GM21447 (cell line): ENCODE measurements at regions not wholly inside any gene's neighbourhood (a gene's known extent, or its start where the extent isn't known, plus 50 kb on each side); places are given as distances from the start of the nearest gene placed in this dataset.
"Not testable (repeated sequence)": the region's sequence is repeated elsewhere in the genome, so short reads cannot be mapped to it uniquely, and the experiment has no call there.

Experiments
- ATAC-seq: cut with Tn5 transposase; IDR thresholded peaks from one replicate; pipeline ENCODE4 v1.9.1; 2021; ENCODE audit not compliant: unreplicated experiment

DNA sequence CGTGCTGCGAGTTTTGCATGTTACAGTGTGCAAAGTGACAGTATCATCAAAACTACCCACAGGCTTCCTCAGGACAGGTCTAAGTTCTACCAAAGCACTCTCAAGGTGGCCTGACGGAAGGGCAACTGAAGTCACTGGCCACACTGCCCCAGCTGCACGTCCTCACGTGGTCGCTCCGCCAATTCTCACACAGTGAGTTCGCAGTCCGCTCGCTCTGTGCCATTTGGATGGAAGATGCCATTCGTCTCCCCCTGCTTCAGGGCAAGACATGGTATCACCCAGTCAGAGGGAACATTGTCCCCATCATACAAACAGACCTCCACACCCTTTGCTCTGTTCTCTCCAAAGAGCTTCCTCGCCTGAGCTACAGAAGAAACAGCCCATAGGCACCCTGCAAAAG, 109.6 kb upstream of the COBL start:
- ATAC-seq: no peak

DNA sequence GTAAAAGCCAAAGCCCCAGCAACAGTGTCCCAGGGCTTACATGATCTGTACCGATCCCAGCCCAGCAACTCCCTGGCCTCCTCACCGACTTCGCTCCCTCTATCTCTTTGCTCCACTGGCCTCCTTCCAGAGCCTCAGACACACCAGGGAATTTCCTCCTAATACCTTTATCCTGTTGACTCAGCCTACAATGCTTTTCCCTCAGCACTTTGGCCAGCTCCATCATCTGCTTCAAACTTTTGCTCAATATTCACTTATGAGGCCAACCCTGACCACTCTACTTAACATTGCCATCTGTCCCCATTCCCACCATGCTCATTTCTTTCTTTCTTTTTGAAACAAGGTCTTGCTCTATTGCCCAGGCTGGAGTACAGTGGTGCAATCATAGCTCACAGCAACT, 93.3 kb upstream of the COBL start:
- ATAC-seq: not testable (repeated sequence)

DNA sequence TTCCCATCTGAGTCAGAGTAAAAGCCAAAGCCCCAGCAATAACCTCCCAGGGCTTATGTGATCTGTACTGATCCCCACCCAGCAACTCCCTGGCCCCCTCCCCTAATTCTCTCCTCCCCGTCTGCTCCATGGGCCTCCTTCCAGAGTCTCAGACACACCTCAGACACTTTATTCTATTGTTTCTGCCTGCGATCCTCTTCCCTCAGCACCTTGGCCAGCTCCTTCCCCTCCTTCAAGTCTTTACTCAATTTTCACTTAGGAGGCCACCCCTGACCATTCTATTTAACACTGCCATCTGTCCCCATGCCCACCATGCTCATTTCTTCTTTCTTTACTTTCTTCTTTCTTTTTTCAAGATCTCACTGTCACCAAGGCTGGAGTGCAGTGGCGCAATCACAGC, 81.0 kb upstream of the COBL start:
- ATAC-seq: not testable (repeated sequence)

DNA sequence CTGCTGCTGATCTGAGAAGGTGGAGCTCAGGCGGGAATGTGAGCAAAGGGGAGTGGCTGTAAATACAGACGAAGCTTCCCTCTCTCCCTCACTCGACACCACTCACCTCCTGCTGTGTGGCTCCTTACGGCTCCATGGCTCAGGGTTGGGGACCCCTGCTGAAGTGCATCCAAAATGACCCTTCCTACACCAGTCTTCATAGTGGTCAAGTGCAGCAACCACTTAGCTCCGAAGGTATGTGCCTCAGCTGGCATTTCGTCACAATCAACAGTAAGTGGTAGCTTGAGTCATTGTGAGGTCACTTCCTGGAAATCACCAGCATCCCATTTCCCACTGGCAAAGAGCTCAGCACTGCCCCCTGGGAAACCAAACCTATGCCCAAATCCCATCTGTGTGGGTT, 76.4 kb upstream of the COBL start:
- not testable (repeated sequence) for ATAC-seq

DNA sequence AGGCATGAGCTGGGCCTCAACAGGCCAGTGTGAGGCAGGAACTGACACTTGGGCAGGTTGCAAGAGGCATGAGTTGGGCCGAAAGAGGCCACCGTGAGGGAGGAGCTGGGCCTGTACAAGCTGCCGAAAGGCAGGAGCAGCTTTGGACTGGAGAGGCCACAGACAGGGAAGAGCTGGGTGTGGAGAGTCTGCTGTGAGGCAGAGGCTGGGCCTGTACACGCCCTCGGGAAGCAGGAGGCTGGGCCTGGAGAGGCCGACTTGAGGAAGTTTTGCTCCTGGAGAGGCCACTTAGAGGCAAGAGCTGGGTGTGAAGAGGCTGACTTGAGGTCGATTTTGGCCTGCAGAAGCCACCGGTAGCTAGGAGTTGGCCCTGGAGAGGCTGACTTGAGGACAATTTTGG, 73.3 kb upstream of the COBL start:
- ATAC-seq: not testable (repeated sequence)

DNA sequence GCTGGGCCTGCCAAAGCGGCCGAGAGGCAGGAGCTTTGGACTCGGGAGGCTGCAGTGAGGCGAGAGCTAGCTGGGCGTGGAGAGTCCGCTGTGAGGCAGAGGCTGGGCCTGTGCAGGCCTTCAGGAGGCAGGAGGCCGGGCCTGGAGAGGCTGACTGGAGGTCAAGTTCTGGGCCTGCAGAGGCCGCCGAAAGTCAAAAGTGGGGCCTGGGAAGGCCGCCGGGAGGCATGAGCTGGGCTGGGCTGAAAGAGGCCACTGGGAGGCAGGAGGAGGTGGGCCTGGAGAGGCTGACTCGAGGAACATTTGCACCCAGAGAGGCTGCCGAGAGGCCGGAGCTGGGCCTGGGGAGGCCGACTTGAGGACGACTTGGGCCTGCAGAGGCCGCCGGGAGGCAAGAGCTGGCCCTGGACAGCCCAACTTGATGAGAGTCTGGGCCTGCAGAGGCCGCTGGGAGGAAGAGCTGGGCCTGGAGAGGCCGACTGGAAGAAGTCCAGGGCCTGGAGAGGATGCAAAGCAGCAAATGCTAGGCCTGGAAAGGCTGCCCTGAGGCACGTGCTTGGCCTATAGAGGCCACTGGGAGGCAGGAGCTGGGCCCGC, 72.7 kb upstream of the COBL start:
- not testable (repeated sequence) for ATAC-seq

DNA sequence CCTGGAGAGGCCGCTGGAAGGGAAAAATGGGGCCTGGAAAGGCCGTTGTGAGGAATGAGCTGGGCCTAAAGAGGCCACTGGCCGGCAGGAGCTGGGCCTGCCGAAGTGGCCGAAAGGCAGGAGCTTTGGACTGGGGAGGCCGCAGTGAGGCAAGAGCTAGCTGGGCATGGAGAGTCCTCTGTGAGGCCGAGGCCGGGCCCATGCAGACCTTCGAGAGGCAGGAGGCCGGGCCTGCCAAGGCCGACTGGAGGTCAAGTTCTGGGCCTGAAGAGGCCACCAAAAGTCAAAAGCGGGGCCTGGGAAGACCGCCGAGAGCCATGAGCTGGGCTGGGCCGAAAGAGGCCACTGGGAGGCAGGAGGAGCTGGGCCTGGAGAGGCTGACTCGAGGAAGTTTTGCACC, 71.6 kb upstream of the COBL start:
- not testable (repeated sequence) for ATAC-seq

DNA sequence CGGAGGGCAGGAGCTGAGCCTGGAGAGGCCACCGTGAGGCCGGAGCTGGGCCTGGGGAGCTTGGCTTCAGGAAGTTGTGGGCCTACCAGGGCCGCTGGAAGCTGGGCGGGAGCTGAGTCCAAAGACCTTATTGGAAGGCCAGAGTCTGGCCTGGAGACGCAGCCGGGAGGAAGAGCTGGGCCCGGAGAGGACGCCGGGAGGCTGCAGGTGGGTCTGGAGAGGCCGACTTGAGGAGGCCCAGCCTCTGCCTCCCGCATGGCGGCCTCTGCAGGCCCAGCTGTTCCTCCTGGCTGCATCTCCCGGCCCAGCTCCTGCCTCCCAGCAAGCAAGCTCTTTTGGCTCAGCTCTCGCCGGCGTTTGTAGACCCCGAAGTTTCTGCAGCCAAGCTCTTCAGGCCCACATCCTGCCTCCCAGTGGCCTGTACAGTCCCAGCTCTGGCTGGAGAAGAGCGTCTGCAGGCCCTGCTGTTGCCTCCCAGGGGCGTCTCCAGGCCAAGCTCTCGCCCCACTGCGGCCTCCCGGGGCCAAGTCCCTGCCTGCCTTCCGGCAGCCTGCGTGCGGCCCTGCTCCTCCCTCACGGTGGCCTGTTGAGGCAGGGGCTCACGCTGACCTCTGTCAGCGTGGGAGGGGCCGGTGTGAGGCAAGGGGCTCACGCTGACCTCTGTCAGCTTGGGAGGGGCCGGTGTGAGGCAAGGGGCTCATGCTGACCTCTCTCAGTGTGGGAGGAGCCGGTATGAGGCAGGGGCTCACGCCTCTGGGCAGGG, 70.4 kb upstream of the COBL start:
- not testable (repeated sequence) for ATAC-seq

DNA sequence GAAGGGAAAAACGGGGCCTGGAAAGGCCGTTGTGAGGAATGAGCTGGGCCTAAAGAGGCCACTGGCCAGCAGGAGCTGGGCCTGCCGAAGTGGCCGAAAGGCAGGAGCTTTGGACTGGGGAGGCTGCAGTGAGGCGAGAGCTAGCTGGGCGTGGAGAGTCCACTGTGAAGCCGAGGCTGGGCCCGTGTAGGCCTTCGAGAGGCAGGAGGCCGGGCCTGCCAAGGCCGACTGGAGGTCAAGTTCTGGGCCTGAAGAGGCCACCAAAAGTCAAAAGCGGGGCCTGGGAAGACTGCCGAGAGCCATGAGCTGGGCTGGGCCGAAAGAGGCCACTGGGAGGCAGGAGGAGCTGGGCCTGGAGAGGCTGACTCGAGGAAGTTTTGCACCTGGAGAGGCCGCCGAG, 69.6 kb upstream of the COBL start:
- not testable (repeated sequence) for ATAC-seq

DNA sequence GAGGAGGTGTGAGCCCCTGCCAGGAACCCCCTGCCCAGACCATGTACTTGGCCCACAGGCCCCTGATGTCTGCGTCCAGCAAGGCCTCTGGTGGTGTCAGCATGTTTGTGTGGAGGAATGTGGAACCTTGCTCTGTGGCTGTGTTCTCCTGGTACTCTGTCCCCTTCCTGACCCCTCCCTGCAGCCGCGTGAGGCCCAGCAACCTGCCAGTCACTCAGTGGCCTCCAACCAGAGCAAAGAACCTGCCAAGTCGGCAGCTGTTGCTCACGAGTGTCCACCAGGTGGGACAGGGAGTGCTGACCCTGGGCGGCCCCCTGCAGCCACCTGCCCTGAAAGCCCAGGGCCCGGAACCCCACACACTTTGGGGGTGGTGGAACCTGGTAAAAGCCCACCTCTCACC, 65.6 kb upstream of the COBL start:
- ATAC-seq: not testable (repeated sequence)

DNA sequence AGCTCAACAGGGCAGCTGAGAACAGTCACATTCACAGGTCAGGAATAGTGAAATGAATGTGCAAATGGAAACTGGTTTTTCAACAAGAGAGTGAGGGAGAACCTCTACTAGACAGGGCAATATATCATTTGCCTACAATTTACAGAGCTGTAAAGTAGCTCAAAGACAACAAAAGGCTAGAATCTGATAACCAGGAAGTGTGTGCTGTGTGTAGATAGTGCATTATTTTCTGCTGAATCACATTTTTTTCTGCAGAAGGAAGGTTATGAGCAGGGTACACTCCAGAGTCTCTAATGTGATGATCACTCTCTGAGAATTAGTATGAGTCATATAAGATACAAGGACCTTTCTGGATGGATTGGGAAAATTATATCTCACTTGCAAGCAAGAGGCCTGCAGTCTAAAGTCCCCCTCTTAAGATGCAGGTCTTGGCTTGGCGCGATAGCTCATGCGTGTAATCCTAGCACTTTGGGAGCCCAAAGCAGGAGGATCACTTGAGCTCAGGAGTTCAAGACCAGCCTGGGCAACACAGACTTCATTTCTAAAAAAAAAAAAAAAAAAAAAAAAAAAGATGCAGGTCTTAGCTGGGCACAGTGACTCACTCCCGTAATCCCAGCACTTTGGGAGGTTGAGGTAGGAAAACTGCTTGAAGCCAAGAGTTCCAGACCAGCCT, 59.9 kb upstream of the COBL start:
- ATAC-seq: no peak

DNA sequence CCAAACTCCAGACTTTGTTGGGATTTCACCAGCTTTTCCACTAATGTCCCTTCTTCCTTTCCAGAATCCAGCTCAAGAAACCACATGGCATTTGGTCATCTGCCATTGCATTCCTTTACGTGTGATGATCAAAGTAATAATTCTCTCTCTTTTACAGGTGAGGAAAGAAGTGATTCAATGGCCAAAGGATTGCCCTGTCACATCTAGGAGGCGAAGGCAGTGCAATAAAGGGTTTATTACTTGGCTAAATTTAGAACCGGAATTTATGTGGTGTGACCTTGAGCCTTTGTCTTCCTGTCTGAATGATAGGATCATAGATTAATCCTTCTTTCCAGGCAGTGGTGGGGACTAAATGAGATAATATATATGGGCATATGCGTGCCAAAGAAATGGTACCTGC, 58.3 kb upstream of the COBL start:
- ATAC-seq: no peak

DNA sequence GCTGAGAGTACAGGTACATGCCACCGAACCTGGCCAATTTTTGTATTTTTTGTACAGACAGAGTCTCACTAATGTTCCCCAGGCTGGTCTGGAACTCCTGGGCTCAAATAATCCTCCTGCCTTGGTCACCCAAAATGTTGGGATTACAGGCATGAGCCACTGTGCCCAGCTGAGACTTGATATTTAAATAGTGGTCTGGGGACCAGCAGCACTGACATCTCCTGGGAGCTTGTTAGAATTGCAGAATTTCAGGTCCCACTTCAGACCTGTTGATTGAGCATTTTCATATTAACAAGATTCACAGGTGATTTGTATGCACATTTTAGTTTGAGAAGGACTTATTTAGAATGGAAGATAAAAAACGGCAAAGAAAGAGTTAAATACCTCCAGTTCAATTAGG, 57.0 kb upstream of the COBL start:
- ATAC-seq: not testable (repeated sequence)

DNA sequence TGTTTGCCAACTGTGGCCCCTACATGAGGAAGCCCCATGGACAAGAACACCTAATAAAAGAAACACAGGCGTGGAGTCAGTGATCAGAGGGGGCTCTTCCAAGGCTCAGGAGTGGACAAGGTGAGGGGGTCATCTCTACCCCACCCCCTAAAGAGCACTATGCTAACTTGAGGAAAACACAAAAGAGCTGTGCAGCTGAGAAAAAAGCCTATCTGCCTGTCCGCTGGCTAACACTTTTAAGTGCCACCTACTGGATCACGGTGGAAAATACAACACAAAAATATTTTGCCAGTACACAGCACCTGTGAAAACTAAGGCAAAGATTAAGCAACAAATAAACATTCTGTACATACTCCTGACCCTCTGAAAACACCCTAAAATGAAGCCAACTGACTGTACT, 53.1 kb upstream of the COBL start:
- ATAC-seq: no peak

DNA sequence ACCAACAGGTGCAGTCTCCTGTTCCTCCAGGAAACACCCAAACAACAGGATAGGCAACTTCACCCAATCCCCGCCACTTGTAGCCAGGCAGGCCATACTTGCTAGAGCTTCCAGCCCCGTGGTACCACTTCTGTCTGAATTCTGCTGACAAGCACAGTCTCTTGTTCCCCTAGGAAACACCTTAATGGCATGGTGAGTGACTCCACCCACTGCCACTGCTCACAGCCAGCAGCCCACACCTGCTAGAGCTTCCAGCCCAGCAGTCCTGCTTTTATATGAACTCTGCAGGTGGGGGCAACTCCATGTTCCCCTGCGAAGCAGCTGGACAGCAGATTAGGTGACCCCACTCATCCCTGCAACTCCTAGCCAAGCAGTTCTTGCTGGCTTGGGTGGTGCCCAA, 52.6 kb upstream of the COBL start:
- not testable (repeated sequence) for ATAC-seq

DNA sequence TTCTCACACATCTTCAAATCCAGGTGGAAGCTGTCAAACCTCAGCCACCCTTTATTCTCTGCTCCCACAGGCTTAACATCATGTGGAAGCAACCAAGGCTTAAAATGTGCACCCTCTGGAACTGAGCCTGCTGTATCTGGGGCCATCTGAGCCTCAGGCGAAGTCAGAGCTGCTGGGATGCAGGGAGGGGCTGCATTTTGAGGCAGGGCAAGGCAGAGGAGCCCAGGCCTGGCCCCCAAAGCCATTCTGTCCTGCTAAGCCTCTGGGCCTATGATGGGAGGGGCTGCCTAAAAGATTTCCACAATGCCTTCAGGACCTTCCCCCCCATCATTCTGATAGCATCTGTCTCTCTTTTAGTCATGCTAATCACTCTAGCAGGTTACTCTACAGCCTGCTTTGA, 51.7 kb upstream of the COBL start:
- no peak for ATAC-seq

DNA sequence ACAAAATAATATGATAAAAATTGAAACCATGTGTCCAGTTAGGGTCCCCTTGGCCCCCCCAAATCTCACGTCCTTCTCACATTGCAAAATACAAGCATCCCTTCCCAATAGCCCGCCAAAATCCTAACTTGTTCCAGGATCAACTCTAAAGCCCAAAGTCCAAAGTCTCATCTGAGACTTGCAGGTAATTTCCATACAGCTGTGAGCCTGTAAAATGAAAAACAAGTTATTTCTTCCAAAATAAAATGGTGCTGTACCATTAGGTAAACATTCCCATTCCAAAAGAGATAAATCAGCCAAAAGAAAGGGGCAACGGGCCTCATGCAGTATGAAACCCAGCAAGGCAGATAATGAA, 51.0 kb upstream of the COBL start:
- no peak for ATAC-seq

DNA sequence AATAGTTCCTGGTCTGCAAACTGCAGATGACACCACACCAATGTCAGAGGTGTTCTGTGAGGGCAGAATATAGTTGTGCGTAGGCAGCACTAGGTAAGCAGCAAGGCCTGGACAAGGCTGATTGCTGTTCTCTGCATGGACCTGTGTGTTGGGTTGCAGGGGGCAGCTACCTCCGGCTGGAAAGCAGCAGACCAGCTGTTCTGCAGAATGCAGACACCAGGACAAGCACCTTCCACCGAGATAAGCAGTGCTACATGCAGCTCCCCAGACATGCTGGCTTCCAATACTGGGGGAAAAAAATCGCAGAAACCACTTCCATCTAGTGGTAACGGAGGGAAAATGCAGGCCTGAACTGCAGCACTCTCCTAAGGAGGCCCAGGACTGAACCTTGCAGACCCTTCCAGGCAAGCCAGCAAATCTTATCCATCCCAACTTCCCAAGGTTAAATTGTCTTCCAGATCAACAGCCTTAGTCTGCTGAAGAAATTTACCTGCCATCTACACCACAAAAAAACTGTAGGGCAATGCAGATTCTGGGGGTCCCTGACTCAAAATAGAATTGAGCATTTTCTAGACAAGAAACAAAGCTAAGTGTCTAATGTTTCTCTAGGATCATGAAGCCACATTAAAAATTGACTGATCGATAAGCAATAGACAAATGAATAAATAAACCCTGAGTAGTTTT, 50.5 kb upstream of the COBL start:
- no peak for ATAC-seq
